Adrenal gland (tissue), 9 donors: ENCODE measurements at regions not wholly inside any gene's neighbourhood (a gene's known extent, or its start where the extent isn't known, plus 50 kb on each side); places are given as distances from the start of the nearest gene placed in this dataset.

ENCODE experiments used
- DNase-seq, 7 donors: peaks; one replicate each; pipeline ENCODE4 v3.0.0-alpha.2; 2019 to 2020
- H3K27ac ChIP-seq, 5 donors: fragments of 200-600 bp; sonication (generic) in 4 of 5; 1 replicate in 3 of 5; 2 replicates in 2 of 5; pipeline versions ENCODE4 v1.5.1 to v1.8.0; 2016 to 2020; ENCODE audit warnings: mild to moderate bottlenecking in 1 of 5
- H3K27me3 ChIP-seq: fragments of 200-600 bp; 2 replicates; pipeline ENCODE4 v1.8.0; 2021
- H3K36me3 ChIP-seq, 2 donors: fragments of 200-600 bp; replicated peaks in 1 of 2; 1 replicate in 1 of 2; 2 replicates in 1 of 2; pipeline versions ENCODE4 v1.5.1 to v1.8.0; 2018 to 2022
- H3K4me1 ChIP-seq, 2 donors: fragments of 200-600 bp; replicated peaks in 1 of 2; 1 replicate in 1 of 2; 2 replicates in 1 of 2; pipeline versions ENCODE4 v1.5.1 to v1.8.0; 2018 to 2021
- H3K4me3 ChIP-seq, 4 donors: fragments of 200-600 bp; sonication (generic) in 3 of 4; one replicate each; pipeline ENCODE4 v1.5.1; 2016 to 2018
- H3K9me3 ChIP-seq, 3 donors: fragments of 200-600 bp; sonication (generic) in 1 of 3; replicated peaks in 1 of 3; 1 replicate in 2 of 3; 2 replicates in 1 of 3; pipeline versions ENCODE4 v1.5.1 to v1.8.0; 2016 to 2021
- CTCF ChIP-seq, 6 experiments: fragments of 450-650 bp in 4 of 6; fragments of 200-600 bp in 2 of 6; sonication (generic) in 1 of 6; IDR thresholded peaks; 1 replicate in 5 of 6; 2 replicates in 1 of 6; pipeline versions ENCODE4 v1.5.1 to v1.8.0; 2016 to 2021; ENCODE audit warnings: antibody characterized with exemption in 6 of 6, mild to moderate bottlenecking in 2 of 6, moderate library complexity in 1 of 6
- POLR2A ChIP-seq, 2 donors: fragments of 450-650 bp; IDR thresholded peaks; one replicate each; pipeline ENCODE4 v1.6.1; 2017; ENCODE audit warnings: antibody characterized with exemption in 2 of 2, mild to moderate bottlenecking in 2 of 2, moderate library complexity in 1 of 2
- WGBS, 4 donors: extraction: QIAGEN DNeasy Blood & Tissue Kit in 2 of 4; methylation state at CpG; one replicate each; pipeline versions ENCODE4 v1.1.5 to v1.1.7; 2013 to 2017; 5-methylcytosine and 5-hydroxymethylcytosine counted together
- intact Hi-C, 2 donors: fragments of 100-400 bp; cut with DNase I; formaldehyde crosslinking; loops; one replicate each; pipeline versions ENCODE4 v1.14.1 to v1.15.0; 2022 to 2023
- donor health status: healthy with polysubstance abuse.
- donor health status: Bipolar disorder and iron deficiency.
- donor health status: DM: yes; HTN: yes; CAD: no.
- donor health status: DM: no; HTN: no; CAD: no.
- donor health status: DM: no; HTN: no; CAD: no.

GRCh38 chr18:71865888-71866287 lies 678.3 kb downstream of the CBLN2 start:
- 82 to 89% (median 85%) methylated on average over 5 of the region's 5 CpGs for WGBS, 4 donors

GRCh38 chr18:71850602-71851001 lies 693.5 kb downstream of the CBLN2 start:
- no peak for TF ChIP-seq CTCF (IDR thresholded peaks at IDR 0.05)
- no peak for TF ChIP-seq POLR2A (IDR thresholded peaks at IDR 0.05)
- 67 to 89% (median 79%) methylated on average over 1 of the region's 1 CpG for WGBS, 4 donors
- no peaks in the 10 kb centered on the region for H3K36me3 ChIP-seq

More at GRCh38 chr18:71865888-71866287, 678.3 kb downstream of the CBLN2 start:
- no peaks in the 10 kb centered on the region for H3K36me3 ChIP-seq
- TF ChIP-seq CTCF (IDR thresholded peaks at IDR 0.05), result no peak
- TF ChIP-seq POLR2A (IDR thresholded peaks at IDR 0.05), result no peak
- no peak for DNase-seq
- intact Hi-C loops, result no loop called here
- H3K27ac ChIP-seq, result no peak overlapping the region
- H3K4me1 ChIP-seq, result no peaks in the 10 kb centered on the region
- no peaks in the 10 kb centered on the region for H3K9me3 ChIP-seq
- H3K4me3 ChIP-seq, result no peak overlapping the region
- no peaks in the 10 kb centered on the region for H3K27me3 ChIP-seq

GRCh38 chr18:71849407-71849806 lies 694.7 kb downstream of the CBLN2 start:
- 75 to 85% (median 84%) methylated on average over 4 of the region's 4 CpGs for WGBS, 4 donors
- no peak for DNase-seq
- no peaks in the 10 kb centered on the region for H3K9me3 ChIP-seq
- H3K27ac ChIP-seq, result no peak overlapping the region
- H3K36me3 ChIP-seq, result no peaks in the 10 kb centered on the region
- TF ChIP-seq POLR2A (IDR thresholded peaks at IDR 0.05), result no peak
- TF ChIP-seq CTCF (IDR thresholded peaks at IDR 0.05), result no peak
- no peaks in the 10 kb centered on the region for H3K27me3 ChIP-seq
- no peak overlapping the region for H3K4me3 ChIP-seq
- no peaks in the 10 kb centered on the region for H3K4me1 ChIP-seq
- intact Hi-C loops, result no loop called here

More at GRCh38 chr18:71850602-71851001, 693.5 kb downstream of the CBLN2 start:
- no peak overlapping the region for H3K27ac ChIP-seq
- no peak overlapping the region for H3K4me3 ChIP-seq
- DNase-seq, result no peak
- no peaks in the 10 kb centered on the region for H3K9me3 ChIP-seq
- H3K4me1 ChIP-seq, result no peaks in the 10 kb centered on the region
- intact Hi-C loops, result no loop called here
- no peaks in the 10 kb centered on the region for H3K27me3 ChIP-seq

- DNase-seq, result no peak
- intact Hi-C loops, result no loop called here
- Histone ChIP-seq H3K9me3 (no peaks in the 10 kb centered on the region), H3K27me3 (no peaks in the 10 kb centered on the region), H3K4me3 (no peak overlapping the region), H3K27ac (no peak overlapping the region), H3K36me3 (no peaks in the 10 kb centered on the region), H3K4me1 (no peaks in the 10 kb centered on the region)
- TF ChIP-seq POLR2A (IDR thresholded peaks at IDR 0.05) (no peak), CTCF (IDR thresholded peaks at IDR 0.05) (no peak)
- 77 to 92% (median 81%) methylated on average over 2 of the region's 2 CpGs for WGBS, 4 donors
Observed at GRCh38 chr18:71846716-71847115, 697.4 kb downstream of the CBLN2 start.
